HCT116 (cell line): ENCODE measurements at regions not wholly inside any gene's neighbourhood (a gene's known extent, or its start where the extent isn't known, plus 50 kb on each side); places are given as distances from the start of the nearest gene placed in this dataset.
"Not testable (repeated sequence)": the region's sequence is repeated elsewhere in the genome, so short reads cannot be mapped to it uniquely, and the experiment has no call there.

Experiments
- CBX3 ChIP-seq: IDR thresholded peaks from 2 replicates; pipeline ENCODE4 v1.6.1; 2012; ENCODE audit warnings: low read depth
- CEBPB ChIP-seq: IDR thresholded peaks from 2 replicates; pipeline ENCODE4 v1.6.1; 2012; ENCODE audit warnings: low read depth
- ELF1 ChIP-seq: IDR thresholded peaks from 2 replicates; pipeline ENCODE4 v1.6.1; 2012; ENCODE audit warnings: low read depth, borderline replicate concordance
- EZH2 ChIP-seq: fragments of 200-600 bp; sonication (generic); IDR thresholded peaks from 2 replicates; pipeline ENCODE4 v1.6.1; 2017; ENCODE audit warnings: antibody characterized with exemption, mixed run types
- EZH2phosphoT487 ChIP-seq: fragments of 200-600 bp; IDR thresholded peaks from 2 replicates; pipeline ENCODE4 v1.6.1; 2018; ENCODE audit warnings: antibody characterized with exemption, borderline replicate concordance
- POLR2A ChIP-seq: IDR thresholded peaks from 2 replicates; pipeline ENCODE4 v1.7.0; 2011; ENCODE audit warnings: borderline replicate concordance; ENCODE audit not compliant: insufficient read depth, insufficient read length; ENCODE audit errors: extremely low read depth
- SP1 ChIP-seq: IDR thresholded peaks from 2 replicates; pipeline ENCODE4 v1.6.1; 2012; ENCODE audit warnings: low read depth
- SRF ChIP-seq: IDR thresholded peaks from 2 replicates; pipeline ENCODE4 v1.6.1; 2012; ENCODE audit warnings: low read depth
- TCF7L2 ChIP-seq: IDR thresholded peaks from 2 replicates; pipeline ENCODE4 v1.7.0; 2011; ENCODE audit warnings: borderline replicate concordance, inconsistent platforms; ENCODE audit not compliant: insufficient read depth, insufficient read length; ENCODE audit errors: extremely low read depth
- ZFX ChIP-seq: fragments of 450-650 bp; IDR thresholded peaks from 2 replicates; pipeline ENCODE4 v1.6.1; 2017
- TF ChIP-seq, protein P1 (sequence below), 3 experiments: fragments of 200-600 bp in 1 of 3; sonication (generic) in 1 of 3; IDR thresholded peaks in 2 of 3; conservative IDR thresholded peaks in 1 of 3; 2 replicates each; pipeline ENCODE4 v1.5.1; 2012 to 2017; ENCODE audit warnings: low read depth in 2 of 3, low read length in 2 of 3, antibody characterized with exemption in 1 of 3, borderline replicate concordance in 1 of 3, control low read depth in 1 of 3, mild to moderate bottlenecking in 1 of 3, mixed read lengths in 1 of 3, mixed run types in 1 of 3, moderate library complexity in 1 of 3; ENCODE audit not compliant: insufficient read depth in 1 of 3
- TF ChIP-seq, protein P2 (sequence below): IDR thresholded peaks from 2 replicates; pipeline ENCODE4 v1.6.1; 2012
- TF ChIP-seq, protein P3 (sequence below): IDR thresholded peaks from 2 replicates; pipeline ENCODE4 v1.6.1; 2012; ENCODE audit warnings: low read depth
- TF ChIP-seq, protein P4 (sequence below): IDR thresholded peaks from 2 replicates; pipeline ENCODE4 v1.6.1; 2012

DNA sequence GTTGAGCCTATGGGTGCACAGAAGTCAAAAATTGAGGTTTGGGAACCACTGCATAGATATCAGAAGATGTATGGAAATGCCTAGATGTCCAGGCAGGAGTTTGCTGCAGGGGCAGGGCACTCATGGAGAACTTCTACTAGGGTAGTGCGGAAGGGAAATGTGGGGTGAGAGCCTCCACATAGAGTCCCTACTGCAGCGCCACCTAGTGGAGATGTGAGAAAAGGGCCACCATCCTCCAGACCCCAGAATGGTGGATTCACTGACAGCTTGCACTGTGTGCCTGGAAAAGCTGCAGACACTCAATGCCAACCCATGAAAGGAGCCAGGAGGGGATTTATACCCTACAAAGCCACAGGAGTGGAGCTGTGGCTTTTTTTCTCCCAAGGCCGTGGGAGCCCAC lies 133.7 kb downstream of the DEFB131A start:
- TF ChIP-seq, protein P1, sequence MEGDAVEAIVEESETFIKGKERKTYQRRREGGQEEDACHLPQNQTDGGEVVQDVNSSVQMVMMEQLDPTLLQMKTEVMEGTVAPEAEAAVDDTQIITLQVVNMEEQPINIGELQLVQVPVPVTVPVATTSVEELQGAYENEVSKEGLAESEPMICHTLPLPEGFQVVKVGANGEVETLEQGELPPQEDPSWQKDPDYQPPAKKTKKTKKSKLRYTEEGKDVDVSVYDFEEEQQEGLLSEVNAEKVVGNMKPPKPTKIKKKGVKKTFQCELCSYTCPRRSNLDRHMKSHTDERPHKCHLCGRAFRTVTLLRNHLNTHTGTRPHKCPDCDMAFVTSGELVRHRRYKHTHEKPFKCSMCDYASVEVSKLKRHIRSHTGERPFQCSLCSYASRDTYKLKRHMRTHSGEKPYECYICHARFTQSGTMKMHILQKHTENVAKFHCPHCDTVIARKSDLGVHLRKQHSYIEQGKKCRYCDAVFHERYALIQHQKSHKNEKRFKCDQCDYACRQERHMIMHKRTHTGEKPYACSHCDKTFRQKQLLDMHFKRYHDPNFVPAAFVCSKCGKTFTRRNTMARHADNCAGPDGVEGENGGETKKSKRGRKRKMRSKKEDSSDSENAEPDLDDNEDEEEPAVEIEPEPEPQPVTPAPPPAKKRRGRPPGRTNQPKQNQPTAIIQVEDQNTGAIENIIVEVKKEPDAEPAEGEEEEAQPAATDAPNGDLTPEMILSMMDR (IDR thresholded peaks at IDR 0.05 in 2 of 3, conservative IDR thresholded peaks at IDR 0.05 in 1 of 3; ENCODE audit: borderline replicate concordance in 1 of 3, insufficient read depth in 1 of 3, low read depth in 2 of 3, low read length in 2 of 3) = peak in 2 of 3 experiments; percentile 41 to 49; a peak in 4 of 6 replicates
- TF ChIP-seq POLR2A, CEBPB, CBX3, EZH2phosphoT487, SRF, TCF7L2, EZH2, SP1, ZFX, ELF1: not testable (repeated sequence)
- TF ChIP-seq, protein P2, sequence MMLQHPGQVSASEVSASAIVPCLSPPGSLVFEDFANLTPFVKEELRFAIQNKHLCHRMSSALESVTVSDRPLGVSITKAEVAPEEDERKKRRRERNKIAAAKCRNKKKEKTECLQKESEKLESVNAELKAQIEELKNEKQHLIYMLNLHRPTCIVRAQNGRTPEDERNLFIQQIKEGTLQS = not testable (repeated sequence)
- TF ChIP-seq, protein P3, sequence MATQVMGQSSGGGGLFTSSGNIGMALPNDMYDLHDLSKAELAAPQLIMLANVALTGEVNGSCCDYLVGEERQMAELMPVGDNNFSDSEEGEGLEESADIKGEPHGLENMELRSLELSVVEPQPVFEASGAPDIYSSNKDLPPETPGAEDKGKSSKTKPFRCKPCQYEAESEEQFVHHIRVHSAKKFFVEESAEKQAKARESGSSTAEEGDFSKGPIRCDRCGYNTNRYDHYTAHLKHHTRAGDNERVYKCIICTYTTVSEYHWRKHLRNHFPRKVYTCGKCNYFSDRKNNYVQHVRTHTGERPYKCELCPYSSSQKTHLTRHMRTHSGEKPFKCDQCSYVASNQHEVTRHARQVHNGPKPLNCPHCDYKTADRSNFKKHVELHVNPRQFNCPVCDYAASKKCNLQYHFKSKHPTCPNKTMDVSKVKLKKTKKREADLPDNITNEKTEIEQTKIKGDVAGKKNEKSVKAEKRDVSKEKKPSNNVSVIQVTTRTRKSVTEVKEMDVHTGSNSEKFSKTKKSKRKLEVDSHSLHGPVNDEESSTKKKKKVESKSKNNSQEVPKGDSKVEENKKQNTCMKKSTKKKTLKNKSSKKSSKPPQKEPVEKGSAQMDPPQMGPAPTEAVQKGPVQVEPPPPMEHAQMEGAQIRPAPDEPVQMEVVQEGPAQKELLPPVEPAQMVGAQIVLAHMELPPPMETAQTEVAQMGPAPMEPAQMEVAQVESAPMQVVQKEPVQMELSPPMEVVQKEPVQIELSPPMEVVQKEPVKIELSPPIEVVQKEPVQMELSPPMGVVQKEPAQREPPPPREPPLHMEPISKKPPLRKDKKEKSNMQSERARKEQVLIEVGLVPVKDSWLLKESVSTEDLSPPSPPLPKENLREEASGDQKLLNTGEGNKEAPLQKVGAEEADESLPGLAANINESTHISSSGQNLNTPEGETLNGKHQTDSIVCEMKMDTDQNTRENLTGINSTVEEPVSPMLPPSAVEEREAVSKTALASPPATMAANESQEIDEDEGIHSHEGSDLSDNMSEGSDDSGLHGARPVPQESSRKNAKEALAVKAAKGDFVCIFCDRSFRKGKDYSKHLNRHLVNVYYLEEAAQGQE = not testable (repeated sequence)
- TF ChIP-seq, protein P4, sequence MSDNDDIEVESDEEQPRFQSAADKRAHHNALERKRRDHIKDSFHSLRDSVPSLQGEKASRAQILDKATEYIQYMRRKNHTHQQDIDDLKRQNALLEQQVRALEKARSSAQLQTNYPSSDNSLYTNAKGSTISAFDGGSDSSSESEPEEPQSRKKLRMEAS = not testable (repeated sequence)
